K562 (cell line): ENCODE measurements at regions not wholly inside any gene's neighbourhood (a gene's known extent, or its start where the extent isn't known, plus 50 kb on each side); places are given as distances from the start of the nearest gene placed in this dataset.

Source experiments
- ATAC-seq: fragments of 200-7000 bp; cut with Tn5 transposase; 3 replicates; pipeline ENCODE4 v1.9.1; 2020; ENCODE audit warnings: moderate library complexity
- BruUV-seq: library from RNA; stranded (reverse); fragments of 400-500 nt; replicated peaks from 2 replicates; lab custom pipeline; 2021; lab: Mats Ljungman, UMichigan
- CTCF ChIA-PET: fragments of 300-600 bp; formaldehyde crosslinking; extraction: SDS; loops from one replicate; lab custom pipeline; 2021; ENCODE audit warnings: low intra/inter-chr PET ratio; lab: Yijun Ruan, JAX
- POLR2A ChIA-PET: fragments of 300-600, 350-650 bp; sonication (Branson Sonifier 250); formaldehyde crosslinking; extraction: SDS; loops from one replicate; lab custom pipeline; 2021; ENCODE audit warnings: antibody characterized with exemption, inconsistent platforms; lab: Yijun Ruan, JAX
- DNase-seq, 4 experiments: peaks; one replicate each; pipeline versions ENCODE4 v3.0.0 to v3.0.0-alpha.2; 2011 to 2018; ENCODE audit warnings: low spot score in 3 of 4, mixed read lengths in 3 of 4; ENCODE audit errors: extremely low read depth in 1 of 4
- FAIRE-seq: peaks from 2 replicates; lab custom pipeline; 2011; peaks lifted over from hg19 to GRCh38; lab: Jason Lieb, UNC
- H2AFZ ChIP-seq: 2 replicates; pipeline ENCODE4 v1.6.0; 2011; ENCODE audit warnings: low read depth, low read length, control low read depth, inconsistent platforms
- H3K27ac ChIP-seq: fragments of 200-600 bp; 3 replicates; pipeline ENCODE4 v1.8.0; 2011; ENCODE audit warnings: low read depth, mild to moderate bottlenecking, control low read depth, inconsistent platforms, low read length, moderate library complexity, mixed read lengths; ENCODE audit errors: extremely low read depth
- H3K27me3 ChIP-seq, 2 experiments: fragments of 300-600 bp in 1 of 2; 2 replicates in 1 of 2; 3 replicates in 1 of 2; pipeline versions ENCODE4 v1.6.0 to v1.8.0; 2011; ENCODE audit warnings: inconsistent platforms in 2 of 2, low read length in 2 of 2, mild to moderate bottlenecking in 1 of 2, mixed read lengths in 1 of 2, moderate library complexity in 1 of 2; ENCODE audit not compliant: control insufficient read depth in 2 of 2, insufficient read depth in 2 of 2
- H3K36me3 ChIP-seq: fragments of 300-600 bp; 3 replicates; pipeline ENCODE4 v1.8.0; 2011; ENCODE audit warnings: mild to moderate bottlenecking, low read length, inconsistent platforms; ENCODE audit not compliant: control insufficient read depth, insufficient read depth
- H3K4me1 ChIP-seq, 2 experiments: fragments of 200-600 bp in 1 of 2; replicated peaks in 1 of 2; 2 replicates in 1 of 2; 3 replicates in 1 of 2; pipeline versions ENCODE4 v1.5.1 to v1.8.0; 2011; ENCODE audit warnings: inconsistent platforms in 2 of 2, low read length in 2 of 2, mild to moderate bottlenecking in 1 of 2, mixed read lengths in 1 of 2, moderate library complexity in 1 of 2; ENCODE audit not compliant: control insufficient read depth in 2 of 2, insufficient read depth in 2 of 2
- H3K4me2 ChIP-seq: 2 replicates; pipeline ENCODE4 v1.6.1; 2011; ENCODE audit warnings: low read length, control low read depth, inconsistent platforms, mixed read lengths; ENCODE audit not compliant: insufficient read depth
- H3K4me3 ChIP-seq: fragments of 200-600 bp; sonication (generic), shearing (Covaris generic); 2 replicates; pipeline ENCODE4 v1.5.1; 2016; ENCODE audit warnings: control low read depth, inconsistent platforms
- H3K79me2 ChIP-seq: fragments of 200-600 bp; 3 replicates; pipeline ENCODE4 v1.8.0; 2011; ENCODE audit warnings: low read length, inconsistent platforms; ENCODE audit not compliant: control insufficient read depth, insufficient read depth
- H3K9ac ChIP-seq, 2 experiments: 2 replicates each; pipeline versions ENCODE4 v1.6.0 to v1.6.1; 2011; ENCODE audit warnings: low read depth in 2 of 2, low read length in 2 of 2, control low read depth in 1 of 2, inconsistent platforms in 1 of 2, mild to moderate bottlenecking in 1 of 2, mixed read lengths in 1 of 2; ENCODE audit not compliant: insufficient read depth in 1 of 2
- H3K9me1 ChIP-seq: one replicate; pipeline ENCODE4 v1.6.0; 2011; ENCODE audit warnings: inconsistent platforms, mild to moderate bottlenecking, low read length, moderate library complexity; ENCODE audit not compliant: control insufficient read depth, insufficient read depth
- H3K9me3 ChIP-seq: replicated peaks from 2 replicates; pipeline ENCODE4 v1.5.1; 2011; ENCODE audit warnings: low read depth, low read length, inconsistent platforms; ENCODE audit not compliant: control insufficient read depth, insufficient read depth
- H4K20me1 ChIP-seq: replicated peaks from 2 replicates; pipeline ENCODE4 v1.6.1; 2011; ENCODE audit warnings: low read length, inconsistent platforms, mixed read lengths; ENCODE audit not compliant: control insufficient read depth, insufficient read depth
- COPS2 ChIP-seq: fragments of 450-650 bp; conservative IDR thresholded peaks from 2 replicates; pipeline ENCODE4 v1.6.1; 2016; ENCODE audit warnings: mild to moderate bottlenecking, moderate library complexity
- CREB5 ChIP-seq: fragments of 250-450 bp; sonication (Bioruptor Pico); IDR thresholded peaks from 2 replicates; pipeline ENCODE4 v1.5.0; 2020; ENCODE audit warnings: mild to moderate bottlenecking
- HDAC6 ChIP-seq: IDR thresholded peaks from 2 replicates; pipeline ENCODE4 v1.6.1; 2012; ENCODE audit warnings: low read depth, mild to moderate bottlenecking, control low read depth, inconsistent platforms, low read length, moderate library complexity
- JUN ChIP-seq, 2 experiments: sonication (generic) in 1 of 2; formaldehyde crosslinking in 1 of 2; IDR thresholded peaks; 2 replicates each; pipeline versions ENCODE4 v1.6.1 to v1.8.0; 2012 to 2022; ENCODE audit warnings: borderline replicate concordance in 2 of 2, mild to moderate bottlenecking in 2 of 2, improper control_type of control experiment in 1 of 2, low read depth in 1 of 2, low read length in 1 of 2, missing genetic modification reagents in 1 of 2
- MNT ChIP-seq, 2 experiments: fragments of 450-650 bp; conservative IDR thresholded peaks; 2 replicates each; pipeline ENCODE4 v1.6.1; 2017; ENCODE audit warnings: mild to moderate bottlenecking in 2 of 2, moderate library complexity in 2 of 2
- PHF21A ChIP-seq: fragments of 450-650 bp; IDR thresholded peaks from 2 replicates; pipeline ENCODE4 v1.6.1; 2017; ENCODE audit warnings: low read depth, borderline replicate concordance
- PHF8 ChIP-seq: fragments of 200-600 bp; sonication (generic); IDR thresholded peaks from 2 replicates; pipeline ENCODE4 v1.6.1; 2012; ENCODE audit warnings: mixed run types, mild to moderate bottlenecking, inconsistent platforms, low read length, moderate library complexity, borderline replicate concordance
- PURB ChIP-seq: sonication (generic); formaldehyde crosslinking; IDR thresholded peaks from 2 replicates; pipeline ENCODE4 v1.9.0; 2021; ENCODE audit warnings: low read depth, mild to moderate bottlenecking, missing genetic modification reagents
- RBM39 ChIP-seq: fragments of 200-400 bp; formaldehyde crosslinking; optimal IDR thresholded peaks from 2 replicates; pipeline ENCODE3; 2018; ENCODE audit warnings: low read depth, low read length
- ZFX ChIP-seq: sonication (generic); formaldehyde crosslinking; IDR thresholded peaks from 2 replicates; pipeline ENCODE4 v1.8.0; 2022; ENCODE audit warnings: mild to moderate bottlenecking, missing genetic modification reagents, moderate library complexity
- ZNF384 ChIP-seq: IDR thresholded peaks from 2 replicates; pipeline ENCODE4 v1.6.1; 2012; ENCODE audit warnings: low read depth, low read length, improper control_type of control experiment
- ZNF511 ChIP-seq: sonication (generic); formaldehyde crosslinking; IDR thresholded peaks from 2 replicates; pipeline ENCODE4 v1.8.0; 2022; ENCODE audit warnings: mild to moderate bottlenecking, missing genetic modification reagents
- ZNF668 ChIP-seq: fragments of 250-450 bp; sonication (Bioruptor Pico); IDR thresholded peaks from 2 replicates; pipeline ENCODE4 v1.8.0; 2022; ENCODE audit warnings: mild to moderate bottlenecking, inconsistent platforms
- WGBS: fragments of 100-300 bp; shearing (Covaris generic); methylation state at CpG from one replicate; pipeline ENCODE4 v1.1.6; 2016; ENCODE audit warnings: low coverage, mixed read lengths; ENCODE audit not compliant: insufficient coverage; ENCODE audit errors: missing lambda C conversion rate; 5-methylcytosine and 5-hydroxymethylcytosine counted together
- in situ Hi-C: fragments of 300-500 bp; cut with MboI; formaldehyde crosslinking; loops from 4 replicates; pipeline ENCODE4 v1.15.0; 2018; ENCODE audit warnings: inconsistent platforms, mixed read lengths
- intact Hi-C: fragments of 100-400 bp; cut with micrococcal nuclease; formaldehyde crosslinking; loops from 2 replicates; pipeline ENCODE4 v1.14.2; 2022
- TF ChIP-seq, protein P1 (sequence below), 2 experiments: fragments of 150-350 bp in 1 of 2; IDR thresholded peaks; 2 replicates each; pipeline ENCODE4 v1.6.1; 2012 to 2016; ENCODE audit warnings: low read depth in 2 of 2, low read length in 2 of 2, mild to moderate bottlenecking in 1 of 2, moderate library complexity in 1 of 2
- TF ChIP-seq, protein P2 (sequence below): sonication (generic); formaldehyde crosslinking; IDR thresholded peaks from 2 replicates; pipeline ENCODE4 v1.8.1; 2022; ENCODE audit warnings: missing genetic modification reagents

GRCh38 chr18:71021030-71021362 lies 732.2 kb downstream of the SOCS6 start:
- no peaks in the 10 kb centered on the region for H3K9me1 ChIP-seq
- H2AFZ ChIP-seq, result no peak overlapping the region
- ChIA-PET POLR2A (no interaction called here), CTCF (no interaction called here)
- in situ Hi-C loops, result no loop called here
- H4K20me1 ChIP-seq, result no peaks in the 10 kb centered on the region
- H3K4me1 ChIP-seq, result no peaks in the 10 kb centered on the region
- no peak overlapping the region for H3K4me2 ChIP-seq
- intact Hi-C loops, result no loop called here
- no peak overlapping the region for H3K27ac ChIP-seq
- H3K36me3 ChIP-seq, result no peaks in the 10 kb centered on the region
- H3K79me2 ChIP-seq, result no peaks in the 10 kb centered on the region
- WGBS, result 9% methylated on average over 2 of the region's 2 CpGs
- no peak for FAIRE-seq
- BruUV-seq, result no TSS peak
- H3K4me3 ChIP-seq, result no peak overlapping the region
- no peak for ATAC-seq
- H3K9me3 ChIP-seq, result no peaks in the 10 kb centered on the region
- DNase-seq, result no peak
- H3K9ac ChIP-seq, result no peak overlapping the region
- H3K27me3 ChIP-seq, result no peaks in the 10 kb centered on the region
- TF ChIP-seq MNT (conservative IDR thresholded peaks at IDR 0.05), result no peak
- no peak for TF ChIP-seq ZFX
- no peak for TF ChIP-seq RBM39
- TF ChIP-seq PHF8, result no peak
- TF ChIP-seq, protein P1, sequence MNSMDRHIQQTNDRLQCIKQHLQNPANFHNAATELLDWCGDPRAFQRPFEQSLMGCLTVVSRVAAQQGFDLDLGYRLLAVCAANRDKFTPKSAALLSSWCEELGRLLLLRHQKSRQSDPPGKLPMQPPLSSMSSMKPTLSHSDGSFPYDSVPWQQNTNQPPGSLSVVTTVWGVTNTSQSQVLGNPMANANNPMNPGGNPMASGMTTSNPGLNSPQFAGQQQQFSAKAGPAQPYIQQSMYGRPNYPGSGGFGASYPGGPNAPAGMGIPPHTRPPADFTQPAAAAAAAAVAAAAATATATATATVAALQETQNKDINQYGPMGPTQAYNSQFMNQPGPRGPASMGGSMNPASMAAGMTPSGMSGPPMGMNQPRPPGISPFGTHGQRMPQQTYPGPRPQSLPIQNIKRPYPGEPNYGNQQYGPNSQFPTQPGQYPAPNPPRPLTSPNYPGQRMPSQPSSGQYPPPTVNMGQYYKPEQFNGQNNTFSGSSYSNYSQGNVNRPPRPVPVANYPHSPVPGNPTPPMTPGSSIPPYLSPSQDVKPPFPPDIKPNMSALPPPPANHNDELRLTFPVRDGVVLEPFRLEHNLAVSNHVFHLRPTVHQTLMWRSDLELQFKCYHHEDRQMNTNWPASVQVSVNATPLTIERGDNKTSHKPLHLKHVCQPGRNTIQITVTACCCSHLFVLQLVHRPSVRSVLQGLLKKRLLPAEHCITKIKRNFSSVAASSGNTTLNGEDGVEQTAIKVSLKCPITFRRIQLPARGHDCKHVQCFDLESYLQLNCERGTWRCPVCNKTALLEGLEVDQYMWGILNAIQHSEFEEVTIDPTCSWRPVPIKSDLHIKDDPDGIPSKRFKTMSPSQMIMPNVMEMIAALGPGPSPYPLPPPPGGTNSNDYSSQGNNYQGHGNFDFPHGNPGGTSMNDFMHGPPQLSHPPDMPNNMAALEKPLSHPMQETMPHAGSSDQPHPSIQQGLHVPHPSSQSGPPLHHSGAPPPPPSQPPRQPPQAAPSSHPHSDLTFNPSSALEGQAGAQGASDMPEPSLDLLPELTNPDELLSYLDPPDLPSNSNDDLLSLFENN (IDR thresholded peaks at IDR 0.05; ENCODE audit: low read depth in 2 of 2, low read length in 2 of 2), result no peak
- no peak for TF ChIP-seq HDAC6
- TF ChIP-seq ZNF668 (CRISPR knock-in tag), result no peak
- no peak for TF ChIP-seq PURB (CRISPR knock-in tag)
- TF ChIP-seq COPS2, result no peak
- TF ChIP-seq, protein P2, sequence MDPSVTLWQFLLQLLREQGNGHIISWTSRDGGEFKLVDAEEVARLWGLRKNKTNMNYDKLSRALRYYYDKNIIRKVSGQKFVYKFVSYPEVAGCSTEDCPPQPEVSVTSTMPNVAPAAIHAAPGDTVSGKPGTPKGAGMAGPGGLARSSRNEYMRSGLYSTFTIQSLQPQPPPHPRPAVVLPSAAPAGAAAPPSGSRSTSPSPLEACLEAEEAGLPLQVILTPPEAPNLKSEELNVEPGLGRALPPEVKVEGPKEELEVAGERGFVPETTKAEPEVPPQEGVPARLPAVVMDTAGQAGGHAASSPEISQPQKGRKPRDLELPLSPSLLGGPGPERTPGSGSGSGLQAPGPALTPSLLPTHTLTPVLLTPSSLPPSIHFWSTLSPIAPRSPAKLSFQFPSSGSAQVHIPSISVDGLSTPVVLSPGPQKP, result no peak
- TF ChIP-seq PHF21A, result no peak
- TF ChIP-seq JUN (IDR thresholded peaks at IDR 0.05; ENCODE audit: borderline replicate concordance, low read depth, low read length), result no peak
- no peak for TF ChIP-seq JUN (CRISPR knock-in tag; IDR thresholded peaks at IDR 0.05; ENCODE audit: borderline replicate concordance)
- TF ChIP-seq ZNF511, result no peak
- no peak for TF ChIP-seq CREB5 (CRISPR knock-in tag)
- no peak for TF ChIP-seq ZNF384
